ENCODE measurements at regions not wholly inside any gene's neighbourhood (a gene's known extent, or its start where the extent isn't known, plus 50 kb on each side); places are given as distances from the start of the nearest gene placed in this dataset.
A peak's percentile ranks its signal among the peaks of the same experiment; 100 is the strongest.

DNA sequence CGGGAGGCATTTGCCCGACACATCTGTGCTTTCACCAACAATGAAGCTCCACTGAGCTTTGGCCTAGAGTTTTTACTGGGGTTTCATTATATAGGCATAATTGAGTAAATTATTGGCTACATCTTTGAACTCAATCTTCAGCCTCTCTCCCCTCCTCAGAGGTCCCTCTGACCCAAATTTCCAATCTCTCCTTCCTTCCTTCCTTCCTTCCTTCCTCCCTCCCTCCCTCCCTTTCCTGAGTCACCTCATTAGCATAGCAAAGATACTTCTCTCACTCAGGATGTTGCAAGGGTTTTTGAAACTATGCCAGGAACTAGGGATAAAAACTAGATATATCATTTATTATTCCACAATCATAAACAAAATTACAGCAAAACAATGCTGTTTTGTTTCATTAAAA, 202.8 kb upstream of the PRNP start:
- Histone ChIP-seq H3K9me3 (no peaks in the 10 kb centered on the region), H3K27me3 (replicated peaks; ENCODE audit: insufficient read depth) (no peaks in the 10 kb centered on the region), H3K36me3 (no peaks in the 10 kb centered on the region), H3K4me3 (no peak overlapping the region), H3K27ac (no peak overlapping the region), H3K4me1 (ENCODE audit: control insufficient read depth in 1 of 2, low read depth in 2 of 2) (peaks cover 3 to 17% of the 10 kb centered on the region in 2 donors)
- TF ChIP-seq, protein P1, sequence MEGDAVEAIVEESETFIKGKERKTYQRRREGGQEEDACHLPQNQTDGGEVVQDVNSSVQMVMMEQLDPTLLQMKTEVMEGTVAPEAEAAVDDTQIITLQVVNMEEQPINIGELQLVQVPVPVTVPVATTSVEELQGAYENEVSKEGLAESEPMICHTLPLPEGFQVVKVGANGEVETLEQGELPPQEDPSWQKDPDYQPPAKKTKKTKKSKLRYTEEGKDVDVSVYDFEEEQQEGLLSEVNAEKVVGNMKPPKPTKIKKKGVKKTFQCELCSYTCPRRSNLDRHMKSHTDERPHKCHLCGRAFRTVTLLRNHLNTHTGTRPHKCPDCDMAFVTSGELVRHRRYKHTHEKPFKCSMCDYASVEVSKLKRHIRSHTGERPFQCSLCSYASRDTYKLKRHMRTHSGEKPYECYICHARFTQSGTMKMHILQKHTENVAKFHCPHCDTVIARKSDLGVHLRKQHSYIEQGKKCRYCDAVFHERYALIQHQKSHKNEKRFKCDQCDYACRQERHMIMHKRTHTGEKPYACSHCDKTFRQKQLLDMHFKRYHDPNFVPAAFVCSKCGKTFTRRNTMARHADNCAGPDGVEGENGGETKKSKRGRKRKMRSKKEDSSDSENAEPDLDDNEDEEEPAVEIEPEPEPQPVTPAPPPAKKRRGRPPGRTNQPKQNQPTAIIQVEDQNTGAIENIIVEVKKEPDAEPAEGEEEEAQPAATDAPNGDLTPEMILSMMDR (IDR thresholded peaks at IDR 0.05), result no peak
- no peak for ATAC-seq (ENCODE audit: insufficient number of reproducible peaks, low FRiP score, low read depth)
- DNase-seq (ENCODE audit: low spot score), result no peak

DNA sequence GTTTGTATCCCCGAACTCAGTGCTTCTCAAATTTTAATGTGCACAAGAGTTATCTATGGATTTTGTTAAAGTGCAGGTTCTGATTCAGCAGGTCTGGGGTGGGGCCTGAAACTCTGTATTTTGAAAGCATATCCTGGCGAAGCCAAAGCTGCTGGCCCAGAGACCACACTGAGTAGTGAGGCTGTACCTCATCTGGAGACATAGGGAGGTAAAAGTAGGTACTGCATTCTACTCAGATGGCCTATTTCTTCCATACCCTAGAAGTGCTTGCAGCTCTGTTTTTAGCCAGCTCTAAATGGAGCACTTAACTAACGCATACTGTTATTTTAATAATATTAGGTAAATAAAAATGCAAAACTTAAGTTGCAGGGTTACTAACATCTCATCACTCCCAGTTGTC, 206.2 kb upstream of the PRNP start:
- no peaks in the 10 kb centered on the region for H3K27me3 ChIP-seq (replicated peaks; ENCODE audit: insufficient read depth)
- H3K9me3 ChIP-seq, result no peaks in the 10 kb centered on the region
- H3K36me3 ChIP-seq, result no peaks in the 10 kb centered on the region
- TF ChIP-seq, protein P1 (IDR thresholded peaks at IDR 0.05), result no peak
- DNase-seq (ENCODE audit: low spot score) (no peak), ATAC-seq (ENCODE audit: insufficient number of reproducible peaks, low FRiP score, low read depth) (no peak)
- H3K27ac ChIP-seq, result no peak overlapping the region
- H3K4me1 ChIP-seq (ENCODE audit: control insufficient read depth in 1 of 2, low read depth in 2 of 2), result peaks cover 16 to 36% of the 10 kb centered on the region in 2 donors
- no peak overlapping the region for H3K4me3 ChIP-seq

DNA sequence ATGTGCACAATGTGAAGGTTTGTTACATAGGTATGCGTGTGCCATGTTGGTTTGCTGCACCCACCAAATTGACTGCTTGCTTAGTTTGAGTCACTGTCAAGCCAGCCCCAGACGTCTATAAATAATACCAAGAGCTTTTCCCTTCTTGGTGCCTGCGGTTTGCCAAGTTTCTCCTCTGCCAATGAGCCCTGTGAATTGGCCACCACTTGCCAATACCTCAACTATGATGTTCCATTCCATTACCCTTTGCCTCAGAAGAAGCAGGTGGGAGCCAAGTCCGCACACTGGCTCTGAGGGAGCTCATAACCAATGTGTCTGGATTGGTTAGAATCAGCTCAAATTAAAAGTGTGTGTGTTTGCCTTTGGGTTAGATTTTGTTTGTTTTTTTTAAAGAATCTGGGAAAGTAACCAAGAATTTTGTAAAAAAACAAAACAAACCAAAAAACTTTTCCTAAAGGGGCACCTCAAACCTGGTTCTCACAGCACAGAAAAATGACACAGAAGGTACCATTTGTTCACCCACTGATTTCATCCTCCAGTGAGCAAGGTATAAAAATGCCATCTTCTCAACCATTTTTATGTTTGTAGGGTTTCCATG, 209.3 kb upstream of the PRNP start:
- DNase-seq (ENCODE audit: low spot score) (peak; percentile 5), ATAC-seq (ENCODE audit: insufficient number of reproducible peaks, low FRiP score, low read depth) (peak; percentile 53)
- Histone ChIP-seq H3K36me3 (no peaks in the 10 kb centered on the region), H3K4me3 (no peak overlapping the region), H3K27me3 (replicated peaks; ENCODE audit: insufficient read depth) (no peaks in the 10 kb centered on the region), H3K4me1 (ENCODE audit: control insufficient read depth in 1 of 2, low read depth in 2 of 2) (peaks cover 16 to 48% of the 10 kb centered on the region in 2 donors), H3K27ac (peak overlapping the region; percentile 35 to 55), H3K9me3 (no peaks in the 10 kb centered on the region)
- TF ChIP-seq, protein P1 (IDR thresholded peaks at IDR 0.05), result no peak

DNA sequence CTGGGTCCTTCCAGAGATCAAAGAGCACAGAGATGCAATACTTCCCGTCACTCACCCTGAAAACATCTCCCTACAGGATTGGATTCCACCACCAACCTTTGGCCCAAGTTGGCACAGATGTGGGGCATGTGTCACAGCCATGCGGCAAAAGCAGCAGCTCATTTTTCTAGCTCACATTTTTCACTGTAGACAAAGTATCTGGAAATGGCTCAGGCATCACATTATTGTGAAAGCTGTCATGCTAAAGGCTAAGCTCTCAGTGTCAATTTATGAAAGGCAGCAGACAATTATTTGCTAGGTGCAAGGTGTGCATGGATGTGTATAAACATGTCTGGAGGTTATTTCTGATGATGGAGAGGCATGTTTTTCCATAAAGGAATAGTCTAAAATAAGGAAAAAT, 213.3 kb upstream of the PRNP start:
- Histone ChIP-seq H3K9me3 (no peaks in the 10 kb centered on the region), H3K36me3 (no peaks in the 10 kb centered on the region), H3K27me3 (replicated peaks; ENCODE audit: insufficient read depth) (no peaks in the 10 kb centered on the region), H3K4me1 (ENCODE audit: control insufficient read depth in 1 of 2, low read depth in 2 of 2) (peaks cover 23 to 49% of the 10 kb centered on the region in 2 donors), H3K27ac (no peak overlapping the region), H3K4me3 (no peak overlapping the region)
- no peak for DNase-seq (ENCODE audit: low spot score)
- TF ChIP-seq, protein P1 (IDR thresholded peaks at IDR 0.05), result no peak
- no peak for ATAC-seq (ENCODE audit: insufficient number of reproducible peaks, low FRiP score, low read depth)

DNA sequence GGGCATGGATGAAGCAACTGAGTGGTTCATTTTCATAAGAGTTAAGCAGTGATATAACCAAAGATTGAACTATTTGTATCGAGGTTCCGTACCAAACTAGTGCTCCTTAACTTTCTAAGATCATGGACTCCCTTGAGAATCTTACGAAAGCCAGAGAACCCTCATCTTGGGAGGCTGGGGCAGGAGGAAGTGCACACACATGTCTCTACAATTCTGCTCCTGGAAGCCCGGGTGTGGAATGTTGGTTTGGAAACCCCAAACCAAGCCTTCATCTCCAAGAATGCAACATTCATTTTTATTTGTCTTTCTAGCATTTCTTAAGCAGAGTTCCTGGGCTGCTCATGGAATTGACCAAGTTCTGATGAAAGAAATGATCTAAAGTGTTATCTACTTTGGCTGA, 215.0 kb upstream of the PRNP start:
- Histone ChIP-seq H3K27me3 (replicated peaks; ENCODE audit: insufficient read depth) (no peaks in the 10 kb centered on the region), H3K36me3 (no peaks in the 10 kb centered on the region), H3K27ac (no peak overlapping the region), H3K4me3 (no peak overlapping the region), H3K4me1 (ENCODE audit: control insufficient read depth in 1 of 2, low read depth in 2 of 2) (peaks cover 10 to 36% of the 10 kb centered on the region in 2 donors), H3K9me3 (no peaks in the 10 kb centered on the region)
- DNase-seq (ENCODE audit: low spot score), result no peak
- ATAC-seq (ENCODE audit: insufficient number of reproducible peaks, low FRiP score, low read depth), result no peak
- TF ChIP-seq, protein P1 (IDR thresholded peaks at IDR 0.05), result no peak

Data from thoracic aorta (tissue), 2 donors.